Fibroblast of pulmonary artery (primary cell): ENCODE measurements at regions not wholly inside any gene's neighbourhood (a gene's known extent, or its start where the extent isn't known, plus 50 kb on each side); places are given as distances from the start of the nearest gene placed in this dataset.

Experiments
- DNase-seq: peaks from one replicate; pipeline ENCODE4 v3.0.0-alpha.2; 2010; ENCODE audit warnings: low read depth
- H3K4me3 ChIP-seq: replicated peaks from 2 replicates; pipeline ENCODE4 v1.5.1; 2011; ENCODE audit warnings: low read depth, mild to moderate bottlenecking, control low read depth, low read length, moderate library complexity
- CTCF ChIP-seq: IDR thresholded peaks from 2 replicates; pipeline ENCODE4 v1.5.1; 2011; ENCODE audit warnings: mild to moderate bottlenecking, control low read depth, low read length, inconsistent platforms; ENCODE audit errors: missing control alignments

GRCh38 chr16:73172973-73173709, 125.2 kb upstream of the ZFHX3 start:
- no peak overlapping the region for H3K4me3 ChIP-seq
- no peak for TF ChIP-seq CTCF

GRCh38 chr16:73172241-73172972, 124.5 kb upstream of the ZFHX3 start:
- DNase-seq, result peak; percentile 96
- no peak overlapping the region for H3K4me3 ChIP-seq
- TF ChIP-seq CTCF, result peak; percentile 51

More at GRCh38 chr16:73172973-73173709, 125.2 kb upstream of the ZFHX3 start:
- DNase-seq, result no peak

- TF ChIP-seq CTCF, result no peak
- no peak for DNase-seq
- no peak overlapping the region for H3K4me3 ChIP-seq
These were observed 123.9 kb upstream of the ZFHX3 start for GRCh38 chr16:73171901-73172240.

- no peak overlapping the region for H3K4me3 ChIP-seq
- DNase-seq, result no peak
- TF ChIP-seq CTCF, result no peak
These were observed 123.5 kb upstream of the ZFHX3 start for GRCh38 chr16:73171380-73171779.

GRCh38 chr16:73170612-73171038, 122.7 kb upstream of the ZFHX3 start:
- no peak for DNase-seq
- H3K4me3 ChIP-seq, result no peak overlapping the region
- no peak for TF ChIP-seq CTCF

- H3K4me3 ChIP-seq, result peak overlapping the region; percentile 32
- peak; percentile 63 for DNase-seq
- TF ChIP-seq CTCF, result no peak
These were observed 119.1 kb upstream of the ZFHX3 start for GRCh38 chr16:73166947-73167550.
